ENCODE measurements at regions not wholly inside any gene's neighbourhood (a gene's known extent, or its start where the extent isn't known, plus 50 kb on each side); places are given as distances from the start of the nearest gene placed in this dataset. TPM values are rescaled to one million over a fixed set of nuclear protein-coding genes. Genes with fewer than 3 reads are reported as not detected.

DNA sequence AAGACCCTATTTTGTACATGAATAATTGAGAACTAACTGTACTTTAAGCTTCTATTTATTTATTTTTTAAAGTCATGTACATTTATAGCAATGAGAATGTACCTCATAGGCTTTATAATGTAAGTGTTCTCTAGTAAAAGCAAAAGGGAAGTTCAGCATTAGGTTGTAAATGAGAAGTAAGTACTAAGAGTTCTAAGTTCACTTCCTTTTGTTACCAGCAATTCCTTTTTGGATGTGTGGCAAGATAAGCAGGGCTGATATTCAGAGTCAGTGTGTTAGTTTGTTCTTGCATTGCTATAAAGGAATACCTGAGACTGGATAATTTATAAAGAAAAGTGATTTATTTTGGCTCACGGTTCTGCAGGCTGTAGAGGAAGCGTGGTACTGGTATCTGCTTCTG, 54.0 kb upstream of the CCN2 start:
- Histone ChIP-seq H3K9me3 (no peaks in the 10 kb centered on the region), H3K4me3 (no peak overlapping the region), H3K27me3 (no peaks in the 10 kb centered on the region), H3K36me3 (no peaks in the 10 kb centered on the region), H3K4me1 (ENCODE audit: insufficient read depth) (no peaks in the 10 kb centered on the region), H3K27ac (no peak overlapping the region)
- WGBS, 3 donors: 87 to 95% (median 92%) methylated on average over 2 of the region's 2 CpGs
- intact Hi-C loops (cut with DNase I): no loop called here
- TF ChIP-seq, protein P1, sequence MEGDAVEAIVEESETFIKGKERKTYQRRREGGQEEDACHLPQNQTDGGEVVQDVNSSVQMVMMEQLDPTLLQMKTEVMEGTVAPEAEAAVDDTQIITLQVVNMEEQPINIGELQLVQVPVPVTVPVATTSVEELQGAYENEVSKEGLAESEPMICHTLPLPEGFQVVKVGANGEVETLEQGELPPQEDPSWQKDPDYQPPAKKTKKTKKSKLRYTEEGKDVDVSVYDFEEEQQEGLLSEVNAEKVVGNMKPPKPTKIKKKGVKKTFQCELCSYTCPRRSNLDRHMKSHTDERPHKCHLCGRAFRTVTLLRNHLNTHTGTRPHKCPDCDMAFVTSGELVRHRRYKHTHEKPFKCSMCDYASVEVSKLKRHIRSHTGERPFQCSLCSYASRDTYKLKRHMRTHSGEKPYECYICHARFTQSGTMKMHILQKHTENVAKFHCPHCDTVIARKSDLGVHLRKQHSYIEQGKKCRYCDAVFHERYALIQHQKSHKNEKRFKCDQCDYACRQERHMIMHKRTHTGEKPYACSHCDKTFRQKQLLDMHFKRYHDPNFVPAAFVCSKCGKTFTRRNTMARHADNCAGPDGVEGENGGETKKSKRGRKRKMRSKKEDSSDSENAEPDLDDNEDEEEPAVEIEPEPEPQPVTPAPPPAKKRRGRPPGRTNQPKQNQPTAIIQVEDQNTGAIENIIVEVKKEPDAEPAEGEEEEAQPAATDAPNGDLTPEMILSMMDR (IDR thresholded peaks at IDR 0.05): no peak
- TF ChIP-seq POLR2A (IDR thresholded peaks at IDR 0.05) (no peak), EP300 (IDR thresholded peaks at IDR 0.05) (no peak)
- DNase-seq: no peak

DNA sequence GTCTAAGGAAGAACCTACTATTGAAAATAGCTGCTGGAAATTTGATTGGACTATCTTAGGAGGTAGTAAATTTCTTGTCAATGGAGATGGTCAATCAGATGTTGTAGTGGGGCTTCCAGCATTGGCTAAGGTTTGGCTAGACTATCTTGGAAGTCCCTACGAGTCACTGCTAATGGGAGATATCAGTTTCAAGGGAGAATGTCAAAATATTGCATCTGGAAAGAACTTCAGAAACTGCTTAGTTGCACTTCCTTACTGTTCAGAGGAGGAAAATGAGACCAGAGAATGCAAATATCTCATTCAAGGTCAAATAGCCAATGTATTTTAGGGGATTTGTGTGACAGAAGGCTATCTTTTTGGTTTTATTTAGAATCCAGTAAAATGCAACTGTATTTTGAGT, 53.5 kb upstream of the CCN2 start:
- Histone ChIP-seq H3K9me3 (no peaks in the 10 kb centered on the region), H3K27ac (no peak overlapping the region), H3K27me3 (no peaks in the 10 kb centered on the region), H3K36me3 (no peaks in the 10 kb centered on the region), H3K4me1 (ENCODE audit: insufficient read depth) (no peaks in the 10 kb centered on the region), H3K4me3 (no peak overlapping the region)
- intact Hi-C loops (cut with DNase I): no loop called here
- no peak for TF ChIP-seq POLR2A (IDR thresholded peaks at IDR 0.05)
- TF ChIP-seq, protein P1 (IDR thresholded peaks at IDR 0.05): no peak
- TF ChIP-seq EP300 (IDR thresholded peaks at IDR 0.05): no peak
- 10 to 35% (median 11%) methylated on average over 1 of the region's 1 CpG for WGBS, 3 donors
- no peak for DNase-seq

DNA sequence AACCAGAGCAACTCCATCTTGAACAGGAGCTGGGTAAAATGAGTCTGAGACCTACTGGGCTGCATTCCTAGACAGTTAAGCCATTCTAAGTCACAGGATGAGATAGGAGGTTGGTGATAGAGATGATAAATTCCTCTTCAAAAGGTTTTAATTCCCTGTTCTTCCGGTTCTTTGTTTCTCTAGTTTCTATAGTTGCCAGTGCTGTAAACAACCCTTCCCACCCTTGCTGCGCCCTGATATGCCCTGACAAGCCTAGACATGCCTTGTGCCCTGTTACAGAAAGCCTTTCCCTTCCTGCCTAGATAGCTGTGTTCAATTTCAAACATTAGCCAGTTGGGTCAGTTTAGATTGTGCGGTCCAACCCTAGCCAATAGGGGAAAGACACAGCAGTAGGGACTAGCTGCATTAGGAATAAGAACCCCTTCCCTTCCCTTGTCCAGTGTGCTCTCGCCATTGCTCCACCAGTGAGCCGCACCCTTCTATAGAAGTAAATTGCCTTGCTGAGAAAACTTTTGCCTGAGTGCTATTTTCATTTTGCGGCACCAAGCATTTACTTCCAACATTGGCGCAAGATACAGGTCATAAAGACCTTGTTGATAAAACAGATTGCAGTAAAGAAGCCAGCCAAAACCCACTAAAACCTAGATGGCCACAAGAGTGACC, 52.5 kb upstream of the CCN2 start:
- no peak for DNase-seq
- H3K4me1 ChIP-seq (ENCODE audit: insufficient read depth): no peaks in the 10 kb centered on the region
- H3K9me3 ChIP-seq: no peaks in the 10 kb centered on the region
- intact Hi-C loops (cut with DNase I): no loop called here
- TF ChIP-seq, protein P1 (IDR thresholded peaks at IDR 0.05): no peak
- TF ChIP-seq EP300 (IDR thresholded peaks at IDR 0.05) (no peak), POLR2A (IDR thresholded peaks at IDR 0.05) (no peak)
- no peak overlapping the region for H3K4me3 ChIP-seq
- 97 to 98% (median 98%) methylated on average over 7 of the region's 7 CpGs for WGBS, 3 donors
- no peak overlapping the region for H3K27ac ChIP-seq
- H3K27me3 ChIP-seq: no peaks in the 10 kb centered on the region
- H3K36me3 ChIP-seq: no peaks in the 10 kb centered on the region

MicroRNAs in the stretch of these regions (microRNA counts, 767-probe panel; counts per million panel counts)
- 530 counts per million, percentile 78 among the panel's probes with 10 or more counts for microRNA hsa-miR-548aj-3p

Small RNA genes lying in the stretch of these regions (microRNA-seq; reads per million reads assigned to microRNA genes)
- 0 reads per million in 3 donors for gene MIR548AJ1

Small RNA genes lying in the stretch of these regions (small RNA-seq; reads per million reads assigned to genes)
- gene MIR548AJ1: not detected
